ENCODE measurements at regions not wholly inside any gene's neighbourhood (a gene's known extent, or its start where the extent isn't known, plus 50 kb on each side); places are given as distances from the start of the nearest gene placed in this dataset.

DNA sequence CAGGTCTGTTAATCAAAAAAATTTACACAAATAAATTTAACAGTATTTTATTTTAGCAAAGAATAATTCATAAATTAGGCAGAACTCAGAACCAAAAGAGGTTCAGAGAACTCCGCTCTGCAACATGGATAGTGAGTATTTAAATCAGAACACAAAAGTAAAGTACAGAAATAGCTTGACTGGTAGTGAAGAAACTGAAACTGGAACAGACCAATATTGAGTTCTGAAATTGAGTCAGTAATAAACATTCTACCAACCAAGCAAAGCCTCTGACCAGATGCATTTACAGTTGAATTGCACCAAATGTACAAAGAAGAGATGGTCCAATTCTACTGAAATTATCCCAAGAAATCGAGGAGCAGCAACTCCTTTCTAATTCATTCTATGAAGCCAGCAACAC, 1542.8 kb downstream of the EFNA5 start:
- intact Hi-C loops (cut with DNase I; ENCODE audit: low total_unique reads) (no loop called here), in situ Hi-C loops (cut with MboI; ENCODE audit: low sequenced_read_pairs in 4 of 4) (no loop called here)
- no peaks in the 10 kb centered on the region for H3K36me3 ChIP-seq
- no peaks in the 10 kb centered on the region for H3K9me3 ChIP-seq
- DNase-seq (no peak), ATAC-seq (no peak)
- no peaks in the 10 kb centered on the region for H3K4me1 ChIP-seq
- TF ChIP-seq, protein P1, sequence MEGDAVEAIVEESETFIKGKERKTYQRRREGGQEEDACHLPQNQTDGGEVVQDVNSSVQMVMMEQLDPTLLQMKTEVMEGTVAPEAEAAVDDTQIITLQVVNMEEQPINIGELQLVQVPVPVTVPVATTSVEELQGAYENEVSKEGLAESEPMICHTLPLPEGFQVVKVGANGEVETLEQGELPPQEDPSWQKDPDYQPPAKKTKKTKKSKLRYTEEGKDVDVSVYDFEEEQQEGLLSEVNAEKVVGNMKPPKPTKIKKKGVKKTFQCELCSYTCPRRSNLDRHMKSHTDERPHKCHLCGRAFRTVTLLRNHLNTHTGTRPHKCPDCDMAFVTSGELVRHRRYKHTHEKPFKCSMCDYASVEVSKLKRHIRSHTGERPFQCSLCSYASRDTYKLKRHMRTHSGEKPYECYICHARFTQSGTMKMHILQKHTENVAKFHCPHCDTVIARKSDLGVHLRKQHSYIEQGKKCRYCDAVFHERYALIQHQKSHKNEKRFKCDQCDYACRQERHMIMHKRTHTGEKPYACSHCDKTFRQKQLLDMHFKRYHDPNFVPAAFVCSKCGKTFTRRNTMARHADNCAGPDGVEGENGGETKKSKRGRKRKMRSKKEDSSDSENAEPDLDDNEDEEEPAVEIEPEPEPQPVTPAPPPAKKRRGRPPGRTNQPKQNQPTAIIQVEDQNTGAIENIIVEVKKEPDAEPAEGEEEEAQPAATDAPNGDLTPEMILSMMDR (IDR thresholded peaks at IDR 0.05 in 4 of 5, conservative IDR thresholded peaks at IDR 0.05 in 1 of 5) = no peak
- no peak for TF ChIP-seq POLR2A (IDR thresholded peaks at IDR 0.05)
- H3K27me3 ChIP-seq = no peaks in the 10 kb centered on the region
- no peak overlapping the region for H3K4me3 ChIP-seq
- no peak overlapping the region for H3K27ac ChIP-seq

DNA sequence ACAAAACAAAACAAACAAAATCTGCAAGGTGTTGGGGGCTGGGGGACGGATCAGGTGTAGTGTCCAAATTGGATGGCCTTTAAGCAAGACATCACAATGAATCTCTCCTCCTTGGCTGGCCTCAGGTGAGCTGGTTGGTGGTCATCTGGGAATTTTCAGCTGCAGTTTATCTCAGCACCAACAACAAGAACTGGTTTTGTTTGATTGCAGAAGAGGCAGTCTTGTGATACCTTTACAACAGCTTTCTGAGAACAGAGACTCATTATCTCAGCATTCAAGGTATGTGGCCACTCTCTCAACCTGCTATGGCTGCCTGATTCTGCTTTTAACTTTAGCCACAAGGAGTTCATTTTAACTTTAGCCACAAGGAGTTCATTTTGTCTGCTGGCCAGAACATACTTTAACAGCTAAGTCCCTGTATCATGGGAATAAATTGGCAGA, 1543.4 kb downstream of the EFNA5 start:
- TF ChIP-seq, protein P1 (IDR thresholded peaks at IDR 0.05 in 4 of 5, conservative IDR thresholded peaks at IDR 0.05 in 1 of 5) = no peak
- TF ChIP-seq POLR2A (IDR thresholded peaks at IDR 0.05) = no peak
- in situ Hi-C loops (cut with MboI; ENCODE audit: low sequenced_read_pairs in 4 of 4) = no loop called here
- Histone ChIP-seq H3K4me3 (no peak overlapping the region), H3K36me3 (no peaks in the 10 kb centered on the region), H3K4me1 (no peaks in the 10 kb centered on the region), H3K9me3 (no peaks in the 10 kb centered on the region), H3K27me3 (no peaks in the 10 kb centered on the region), H3K27ac (no peak overlapping the region)
- intact Hi-C loops (cut with DNase I; ENCODE audit: low total_unique reads) = no loop called here
- ATAC-seq (no peak), DNase-seq (no peak)

DNA sequence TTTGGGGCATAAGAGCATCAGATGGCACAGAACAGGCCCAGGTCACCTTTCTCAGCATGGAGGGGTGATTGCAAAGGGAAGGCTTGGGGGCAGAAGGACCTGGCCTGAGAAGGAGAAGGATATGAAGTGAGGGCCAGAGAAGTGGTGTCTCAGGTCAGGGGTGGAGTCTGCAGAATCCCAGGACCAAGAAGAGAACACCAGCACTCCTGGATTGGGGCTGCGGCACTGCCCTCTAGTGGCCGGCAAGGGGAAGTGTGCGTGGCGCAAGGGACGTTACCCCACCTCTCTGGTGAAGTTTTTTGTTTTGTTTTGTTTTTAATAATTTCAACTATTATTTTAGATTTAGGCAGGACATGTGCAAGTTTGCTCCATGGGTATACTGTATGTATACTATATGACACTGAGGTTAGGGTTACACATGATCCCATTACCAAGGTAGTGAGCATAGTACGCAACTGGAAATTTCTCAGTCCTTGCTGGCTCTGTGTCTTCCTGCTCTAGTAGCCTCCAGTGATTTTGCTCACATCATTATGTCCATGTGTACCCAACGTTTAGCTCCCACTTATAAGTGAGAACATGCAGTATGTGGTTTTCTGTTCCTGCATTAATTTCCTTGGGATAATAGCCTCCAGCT, 1548.6 kb downstream of the EFNA5 start:
- Histone ChIP-seq H3K27me3 (no peaks in the 10 kb centered on the region), H3K4me1 (no peaks in the 10 kb centered on the region), H3K4me3 (no peak overlapping the region), H3K27ac (no peak overlapping the region), H3K36me3 (no peaks in the 10 kb centered on the region), H3K9me3 (no peaks in the 10 kb centered on the region)
- intact Hi-C loops (cut with DNase I; ENCODE audit: low total_unique reads) = no loop called here
- DNase-seq (no peak), ATAC-seq (no peak)
- in situ Hi-C loops (cut with MboI; ENCODE audit: low sequenced_read_pairs in 4 of 4) = no loop called here
- no peak for TF ChIP-seq POLR2A (IDR thresholded peaks at IDR 0.05)
- TF ChIP-seq, protein P1 (IDR thresholded peaks at IDR 0.05 in 4 of 5, conservative IDR thresholded peaks at IDR 0.05 in 1 of 5) = peak in 1 of 5 experiments; percentile 15

DNA sequence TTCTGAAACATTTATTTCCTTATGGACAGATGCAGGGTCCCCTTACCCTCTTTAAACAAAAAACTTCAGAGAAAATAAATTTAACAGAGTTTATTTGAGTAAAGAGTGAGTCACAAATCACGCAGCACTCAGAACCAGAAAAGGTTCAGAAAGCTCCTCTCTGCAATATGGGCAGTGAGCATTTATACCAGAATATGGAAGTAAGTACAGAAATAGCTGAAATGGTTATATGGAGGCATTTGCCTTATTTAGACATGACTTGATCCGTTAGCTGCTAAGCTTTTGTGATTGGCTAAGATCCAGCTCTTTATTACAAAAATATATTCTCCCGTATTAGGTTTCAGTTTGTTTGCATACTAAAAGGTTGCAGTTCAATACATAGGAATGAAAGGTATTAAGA, 1554.1 kb downstream of the EFNA5 start:
- H3K9me3 ChIP-seq = no peaks in the 10 kb centered on the region
- in situ Hi-C loops (cut with MboI; ENCODE audit: low sequenced_read_pairs in 4 of 4) (no loop called here), intact Hi-C loops (cut with DNase I; ENCODE audit: low total_unique reads) (no loop called here)
- DNase-seq = no peak
- H3K4me1 ChIP-seq = no peaks in the 10 kb centered on the region
- ATAC-seq = no peak
- H3K36me3 ChIP-seq = no peaks in the 10 kb centered on the region
- H3K27ac ChIP-seq = no peak overlapping the region
- TF ChIP-seq POLR2A (IDR thresholded peaks at IDR 0.05) = no peak
- H3K27me3 ChIP-seq = no peaks in the 10 kb centered on the region
- no peak overlapping the region for H3K4me3 ChIP-seq

DNA sequence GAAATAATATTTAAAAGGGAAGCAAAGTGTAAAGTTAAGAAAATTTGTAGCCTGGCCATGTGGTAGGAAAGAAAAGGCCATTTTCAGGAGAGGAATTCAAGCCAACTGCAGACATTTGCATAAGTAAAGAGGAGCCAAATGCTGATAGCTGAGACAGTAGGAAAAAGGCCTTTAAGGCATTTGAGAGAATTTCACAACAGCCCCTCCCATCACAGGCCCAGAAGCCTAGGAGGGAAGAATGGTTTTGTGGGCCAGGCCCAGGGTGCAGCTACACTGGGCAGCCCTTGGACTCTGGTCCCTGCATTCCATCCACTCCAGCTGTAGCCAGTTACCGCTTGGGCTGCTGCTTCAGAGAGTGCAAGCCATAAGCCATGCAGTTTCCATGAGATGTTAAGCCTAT, 1556.8 kb downstream of the EFNA5 start:
- TF ChIP-seq, protein P1 (IDR thresholded peaks at IDR 0.05 in 4 of 5, conservative IDR thresholded peaks at IDR 0.05 in 1 of 5) = no peak
- TF ChIP-seq POLR2A (IDR thresholded peaks at IDR 0.05) = no peak
- no peak overlapping the region for H3K4me3 ChIP-seq
- no peaks in the 10 kb centered on the region for H3K9me3 ChIP-seq
- in situ Hi-C loops (cut with MboI; ENCODE audit: low sequenced_read_pairs in 4 of 4) = no loop called here
- no peaks in the 10 kb centered on the region for H3K27me3 ChIP-seq
- H3K27ac ChIP-seq = no peak overlapping the region
- no peaks in the 10 kb centered on the region for H3K36me3 ChIP-seq
- intact Hi-C loops (cut with DNase I; ENCODE audit: low total_unique reads) = no loop called here
- no peak for DNase-seq
- H3K4me1 ChIP-seq = no peaks in the 10 kb centered on the region
- ATAC-seq = no peak
